GM21723 (cell line): ENCODE measurements at regions not wholly inside any gene's neighbourhood (a gene's known extent, or its start where the extent isn't known, plus 50 kb on each side); places are given as distances from the start of the nearest gene placed in this dataset.

ENCODE experiments used
- ATAC-seq: cut with Tn5 transposase; IDR thresholded peaks from one replicate; pipeline ENCODE4 v1.9.1; 2021; ENCODE audit warnings: mild to moderate bottlenecking, moderate library complexity; ENCODE audit not compliant: unreplicated experiment

GRCh38 chr10:45243261-45243660 is 72.1 kb downstream of the OR13A1 start:
- ATAC-seq: no peak

GRCh38 chr10:45246522-45246921 is 68.9 kb downstream of the OR13A1 start:
- ATAC-seq: no peak

GRCh38 chr10:45249978-45250693 is 65.3 kb downstream of the OR13A1 start:
- ATAC-seq: peak; percentile 67

GRCh38 chr10:45250694-45251075 is 64.7 kb downstream of the OR13A1 start:
- ATAC-seq: peak; percentile 11
